GM12875 (cell line): ENCODE measurements at regions not wholly inside any gene's neighbourhood (a gene's known extent, or its start where the extent isn't known, plus 50 kb on each side); places are given as distances from the start of the nearest gene placed in this dataset.

Experiments used
- H3K4me3 ChIP-seq: one replicate; pipeline ENCODE4 v1.5.1; 2011; ENCODE audit warnings: low read depth, low read length, control low read depth
- TF ChIP-seq, protein P1 (sequence below): IDR thresholded peaks from 2 replicates; pipeline ENCODE4 v1.5.1; 2011; ENCODE audit warnings: low read depth, mild to moderate bottlenecking, control low read depth, inconsistent platforms, low read length, moderate library complexity, borderline replicate concordance; ENCODE audit not compliant: insufficient read depth

DNA sequence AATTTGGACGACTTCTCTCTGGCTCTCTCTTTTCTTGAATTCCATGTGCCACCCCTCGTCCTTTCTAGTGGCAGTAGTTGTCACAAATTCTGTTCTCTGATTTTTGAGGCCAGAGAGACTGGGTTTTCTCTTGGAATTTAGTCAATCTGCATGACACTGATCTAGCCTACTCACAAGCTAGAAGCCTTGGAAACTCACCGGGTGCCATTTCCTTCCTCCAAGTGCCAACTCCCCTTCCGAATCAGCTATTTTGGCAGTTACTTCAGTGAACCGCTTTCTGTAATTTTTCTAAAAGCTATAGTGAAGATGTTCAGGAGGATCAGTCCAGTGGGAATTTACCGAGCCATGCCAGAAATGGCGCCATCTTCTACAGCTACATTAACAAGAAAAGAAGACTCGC lies 228.9 kb downstream of the PMP22 start:
- TF ChIP-seq, protein P1, sequence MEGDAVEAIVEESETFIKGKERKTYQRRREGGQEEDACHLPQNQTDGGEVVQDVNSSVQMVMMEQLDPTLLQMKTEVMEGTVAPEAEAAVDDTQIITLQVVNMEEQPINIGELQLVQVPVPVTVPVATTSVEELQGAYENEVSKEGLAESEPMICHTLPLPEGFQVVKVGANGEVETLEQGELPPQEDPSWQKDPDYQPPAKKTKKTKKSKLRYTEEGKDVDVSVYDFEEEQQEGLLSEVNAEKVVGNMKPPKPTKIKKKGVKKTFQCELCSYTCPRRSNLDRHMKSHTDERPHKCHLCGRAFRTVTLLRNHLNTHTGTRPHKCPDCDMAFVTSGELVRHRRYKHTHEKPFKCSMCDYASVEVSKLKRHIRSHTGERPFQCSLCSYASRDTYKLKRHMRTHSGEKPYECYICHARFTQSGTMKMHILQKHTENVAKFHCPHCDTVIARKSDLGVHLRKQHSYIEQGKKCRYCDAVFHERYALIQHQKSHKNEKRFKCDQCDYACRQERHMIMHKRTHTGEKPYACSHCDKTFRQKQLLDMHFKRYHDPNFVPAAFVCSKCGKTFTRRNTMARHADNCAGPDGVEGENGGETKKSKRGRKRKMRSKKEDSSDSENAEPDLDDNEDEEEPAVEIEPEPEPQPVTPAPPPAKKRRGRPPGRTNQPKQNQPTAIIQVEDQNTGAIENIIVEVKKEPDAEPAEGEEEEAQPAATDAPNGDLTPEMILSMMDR: no peak
- no peak overlapping the region for H3K4me3 ChIP-seq

DNA sequence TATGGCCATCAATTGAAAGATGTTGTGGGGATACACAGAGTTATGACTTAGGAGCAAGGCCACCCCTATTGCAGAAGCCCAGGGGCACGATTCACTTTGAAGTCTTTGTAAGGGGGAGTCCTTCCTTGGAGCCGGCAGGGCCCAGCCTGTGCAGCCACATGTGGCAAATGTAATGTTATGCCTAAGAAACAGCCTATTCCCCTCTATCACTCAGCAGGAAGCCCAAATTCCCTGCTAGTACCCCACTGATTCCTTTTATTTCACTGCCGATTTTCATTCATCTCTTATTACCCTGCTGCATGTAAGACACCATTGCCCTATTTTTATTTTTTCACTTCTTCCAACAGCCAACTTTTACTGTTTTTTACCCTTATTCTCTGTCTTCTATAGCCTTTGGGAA lies 233.2 kb downstream of the PMP22 start:
- TF ChIP-seq, protein P1: no peak
- no peak overlapping the region for H3K4me3 ChIP-seq

DNA sequence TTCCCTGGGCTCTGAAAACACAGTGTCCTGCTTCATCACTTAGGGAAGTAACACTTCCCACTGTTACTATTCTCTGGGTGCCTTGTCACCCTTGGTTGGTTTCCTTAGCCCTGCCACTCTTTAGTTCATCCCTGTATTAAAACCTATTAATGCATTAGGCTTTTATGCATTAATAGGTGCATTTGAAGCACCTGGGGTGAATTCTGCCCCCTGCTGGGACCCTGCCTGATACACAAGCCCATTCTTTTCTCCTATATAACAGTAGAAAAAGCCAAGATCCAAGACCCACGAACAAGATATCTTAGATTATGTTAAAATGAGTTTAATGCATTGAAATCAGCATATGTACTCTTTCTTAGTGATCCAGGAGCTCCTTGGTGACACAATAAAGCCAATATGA lies 235.7 kb downstream of the PMP22 start:
- TF ChIP-seq, protein P1: no peak
- H3K4me3 ChIP-seq: no peak overlapping the region

DNA sequence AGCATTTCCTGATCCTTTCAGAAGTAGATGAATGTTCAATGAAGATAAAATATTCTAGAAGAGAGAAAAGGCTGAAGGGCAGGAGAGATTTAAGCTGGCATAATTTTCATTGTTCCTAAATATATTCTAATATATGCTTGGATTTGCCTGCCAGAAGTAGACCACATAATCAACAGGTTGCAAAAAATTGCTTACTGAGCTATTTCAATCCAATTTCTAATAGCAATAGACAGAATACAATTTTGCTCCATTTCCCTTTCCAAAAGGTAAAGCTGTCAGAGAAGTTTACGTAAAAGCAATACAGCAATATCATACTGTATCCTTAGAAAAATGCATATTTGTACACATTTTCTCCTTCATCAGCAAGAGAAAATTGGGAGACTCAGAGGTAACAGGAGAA lies 237.3 kb downstream of the PMP22 start:
- H3K4me3 ChIP-seq: no peak overlapping the region

DNA sequence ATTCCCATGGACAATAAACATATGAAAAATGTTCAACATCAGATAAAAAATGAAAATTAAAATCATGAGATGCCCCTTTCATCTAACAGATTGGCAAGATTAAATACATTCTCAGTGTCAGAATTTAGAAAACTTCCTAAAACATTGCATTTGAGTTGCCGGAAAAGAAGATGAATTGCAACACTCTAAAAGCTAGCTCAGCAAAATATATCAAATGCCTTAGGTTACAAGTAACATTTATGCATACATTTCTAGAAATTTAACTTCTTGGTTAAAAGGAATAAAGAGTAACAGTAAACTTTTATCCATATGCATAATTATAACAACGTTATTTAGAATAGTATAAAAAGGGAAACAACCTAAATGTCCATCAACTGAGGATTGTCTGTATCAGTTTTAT lies 239.0 kb downstream of the PMP22 start:
- H3K4me3 ChIP-seq: no peak overlapping the region
- TF ChIP-seq, protein P1: no peak

More for the DNA sequence above, 237.3 kb downstream of the PMP22 start:
- TF ChIP-seq, protein P1: no peak

DNA sequence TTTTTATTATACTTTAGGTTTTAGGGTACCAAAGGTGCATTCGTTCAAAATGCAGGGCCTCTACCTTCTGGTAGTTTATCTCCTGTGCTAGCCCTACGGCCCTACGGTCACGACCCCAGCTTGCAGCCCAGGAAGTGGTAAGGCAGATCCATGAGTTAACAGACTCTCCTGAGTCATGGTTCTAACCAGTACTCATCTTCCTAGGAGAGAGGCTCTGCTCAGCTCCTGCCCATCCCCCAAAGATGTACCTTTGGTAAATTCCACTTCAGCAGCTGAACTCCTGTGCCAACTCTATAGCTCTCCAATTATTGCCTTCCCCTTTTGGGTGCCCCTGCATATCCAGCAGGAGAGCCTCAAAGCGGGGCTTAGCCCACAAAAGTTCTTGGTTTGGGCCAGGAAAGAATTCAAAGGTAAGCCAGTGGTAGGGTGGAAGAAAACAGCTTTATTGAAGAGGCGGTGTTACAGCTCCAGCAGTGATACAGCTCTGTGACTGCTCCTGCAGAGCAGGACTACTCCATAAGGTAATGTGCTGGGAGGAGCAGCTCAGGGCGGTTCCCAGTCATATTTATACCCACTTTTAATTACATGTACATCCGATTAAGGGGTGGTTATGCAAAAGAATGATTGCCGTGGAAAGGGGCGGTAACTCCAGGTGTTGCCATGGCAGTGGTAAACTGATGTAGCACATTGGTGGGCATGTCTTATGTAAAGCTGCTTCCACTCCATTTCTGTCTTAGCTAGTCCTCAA lies 241.4 kb downstream of the PMP22 start:
- TF ChIP-seq, protein P1: no peak
- H3K4me3 ChIP-seq: no peak overlapping the region

DNA sequence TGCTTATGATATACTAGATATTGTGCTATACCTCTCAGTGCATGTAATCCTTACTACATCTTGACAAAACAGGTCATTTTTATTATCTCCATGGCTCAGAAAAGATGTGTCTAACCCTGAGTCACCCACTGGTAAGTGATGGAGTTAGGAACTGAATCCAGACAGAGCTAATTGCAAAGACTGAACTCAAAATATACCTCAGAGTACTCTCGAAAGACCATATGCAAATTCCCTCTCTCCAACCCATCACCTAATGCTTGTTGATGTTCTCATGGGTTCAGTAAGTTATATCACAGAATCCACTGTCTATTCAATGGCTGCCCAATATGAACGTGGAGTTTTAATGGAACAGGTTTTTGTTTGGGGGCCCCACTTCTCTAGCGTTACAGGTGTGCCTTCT lies 246.0 kb downstream of the PMP22 start:
- TF ChIP-seq, protein P1: no peak
- no peak overlapping the region for H3K4me3 ChIP-seq
